NT2/D1 (cell line): ENCODE measurements at regions not wholly inside any gene's neighbourhood (a gene's known extent, or its start where the extent isn't known, plus 50 kb on each side); places are given as distances from the start of the nearest gene placed in this dataset.

Experiments used
- SUZ12 ChIP-seq: IDR thresholded peaks from 2 replicates; pipeline ENCODE4 v1.6.1; 2011; ENCODE audit not compliant: insufficient read length, insufficient read depth; ENCODE audit errors: extremely low read depth
- YY1 ChIP-seq: IDR thresholded peaks from 2 replicates; pipeline ENCODE4 v1.6.1; 2011; ENCODE audit not compliant: insufficient read length, insufficient read depth

DNA sequence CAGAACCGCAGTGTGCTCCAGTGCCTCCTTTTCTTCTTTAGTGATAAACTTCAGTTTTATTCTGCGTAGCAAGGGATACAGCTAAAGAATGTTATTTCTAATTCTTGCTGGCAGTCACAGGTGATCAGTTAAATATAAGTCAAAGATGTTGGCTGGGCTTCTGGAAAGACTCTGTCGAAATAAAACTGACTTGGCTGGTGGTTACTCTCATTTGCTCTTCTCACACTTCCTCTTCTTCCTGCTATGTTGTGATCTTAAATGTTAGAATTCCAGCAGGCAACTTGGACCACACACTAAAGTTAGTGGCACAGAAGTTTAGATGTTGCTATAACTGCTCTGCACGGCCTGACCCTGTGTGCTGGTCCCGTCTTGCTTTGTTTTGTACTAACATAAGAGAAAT, 278.6 kb downstream of the CDH19 start:
- TF ChIP-seq YY1: no peak
- no peak for TF ChIP-seq SUZ12
